HG03460 (cell line): ENCODE measurements at regions not wholly inside any gene's neighbourhood (a gene's known extent, or its start where the extent isn't known, plus 50 kb on each side); places are given as distances from the start of the nearest gene placed in this dataset.
"Not testable (repeated sequence)": the region's sequence is repeated elsewhere in the genome, so short reads cannot be mapped to it uniquely, and the experiment has no call there.

Source experiments
- ATAC-seq: cut with Tn5 transposase; IDR thresholded peaks from one replicate; pipeline ENCODE4 v1.9.1; 2021; ENCODE audit not compliant: unreplicated experiment

- ATAC-seq: no peak
Measured at GRCh38 chr5:27091858-27092257, 53.5 kb upstream of the CDH9 start.

DNA sequence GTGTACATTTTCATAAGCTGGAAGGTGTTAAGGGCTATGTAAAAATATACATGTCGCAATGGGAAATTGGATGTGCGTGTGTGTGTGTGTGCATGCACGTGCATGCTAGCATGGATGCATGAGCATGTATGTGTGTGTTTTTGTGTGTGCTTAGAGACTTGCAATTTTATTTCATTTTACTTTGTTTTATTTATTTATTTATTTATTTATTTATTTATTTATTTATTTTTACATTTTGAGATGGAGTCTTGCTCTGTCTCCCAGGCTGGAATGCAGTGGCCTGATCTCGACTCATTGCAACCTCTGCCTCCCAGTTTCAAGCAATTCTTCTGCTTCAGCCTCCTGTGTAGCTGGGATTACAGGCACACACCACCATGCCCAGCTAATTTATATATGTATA, 50.4 kb upstream of the CDH9 start:
- not testable (repeated sequence) for ATAC-seq
